Keratinocyte (primary cell): ENCODE measurements at regions not wholly inside any gene's neighbourhood (a gene's known extent, or its start where the extent isn't known, plus 50 kb on each side); places are given as distances from the start of the nearest gene placed in this dataset.

ENCODE experiments used
- DNase-seq: peaks from one replicate; pipeline ENCODE4 v3.0.0-alpha.2; 2011; ENCODE audit warnings: low read depth, missing footprints, low spot score
- FAIRE-seq: peaks from 2 replicates; lab custom pipeline; 2011; peaks lifted over from hg19 to GRCh38; lab: Jason Lieb, UNC
- H2AFZ ChIP-seq: 2 replicates; pipeline ENCODE4 v1.6.0; 2012; ENCODE audit warnings: low read length, control low read depth, inconsistent platforms; ENCODE audit not compliant: control insufficient read depth
- H3K27ac ChIP-seq: 2 replicates; pipeline ENCODE4 v1.5.1; 2011; ENCODE audit warnings: low read length; ENCODE audit not compliant: control insufficient read depth, insufficient read depth
- H3K27me3 ChIP-seq: 3 replicates; pipeline ENCODE4 v1.6.0; 2011; ENCODE audit warnings: low read length; ENCODE audit not compliant: control insufficient read depth, insufficient read depth; ENCODE audit errors: extremely low read depth
- H3K36me3 ChIP-seq, 2 experiments: 2 replicates in 1 of 2; 3 replicates in 1 of 2; pipeline ENCODE4 v1.5.1; 2011; ENCODE audit warnings: low read length in 2 of 2, mild to moderate bottlenecking in 1 of 2; ENCODE audit not compliant: control insufficient read depth in 2 of 2, insufficient read depth in 2 of 2; ENCODE audit errors: extremely low read depth in 1 of 2
- H3K4me1 ChIP-seq: 3 replicates; pipeline ENCODE4 v1.5.1; 2011; ENCODE audit warnings: low read length; ENCODE audit not compliant: control insufficient read depth, insufficient read depth; ENCODE audit errors: extremely low read depth
- H3K4me2 ChIP-seq: 3 replicates; pipeline ENCODE4 v1.6.0; 2011; ENCODE audit warnings: low read depth, low read length; ENCODE audit not compliant: control insufficient read depth, insufficient read depth; ENCODE audit errors: extremely low read depth
- H3K4me3 ChIP-seq, 3 experiments: fragments of 200-600 bp in 1 of 3; sonication (generic) in 1 of 3; 2 replicates in 2 of 3; 3 replicates in 1 of 3; pipeline ENCODE4 v1.5.1; 2011 to 2016; ENCODE audit warnings: low read length in 3 of 3, mild to moderate bottlenecking in 3 of 3, control low read depth in 2 of 3, inconsistent platforms in 1 of 3, low read depth in 1 of 3, mixed read lengths in 1 of 3, mixed run types in 1 of 3, moderate library complexity in 1 of 3; ENCODE audit not compliant: control insufficient read depth in 2 of 3, insufficient read depth in 2 of 3; ENCODE audit errors: extremely low read depth in 1 of 3
- H3K79me2 ChIP-seq: 2 replicates; pipeline ENCODE4 v1.6.0; 2012; ENCODE audit warnings: low read length; ENCODE audit not compliant: control insufficient read depth, insufficient read depth
- H3K9ac ChIP-seq: 3 replicates; pipeline ENCODE4 v1.6.0; 2011; ENCODE audit warnings: low read length; ENCODE audit not compliant: control insufficient read depth, insufficient read depth; ENCODE audit errors: extremely low read depth
- H3K9me1 ChIP-seq: 3 replicates; pipeline ENCODE4 v1.6.0; 2011; ENCODE audit warnings: low read length; ENCODE audit not compliant: control insufficient read depth, insufficient read depth; ENCODE audit errors: extremely low read depth
- H3K9me3 ChIP-seq: 2 replicates; pipeline ENCODE4 v1.5.1; 2012; ENCODE audit warnings: low read depth, low read length; ENCODE audit not compliant: control insufficient read depth
- H4K20me1 ChIP-seq: 3 replicates; pipeline ENCODE4 v1.6.0; 2011; ENCODE audit warnings: low read length; ENCODE audit not compliant: control insufficient read depth, insufficient read depth; ENCODE audit errors: extremely low read depth
- CTCF ChIP-seq, 3 experiments: IDR thresholded peaks in 1 of 3; conservative IDR thresholded peaks in 1 of 3; optimal IDR thresholded peaks in 1 of 3; 2 replicates in 2 of 3; 3 replicates in 1 of 3; pipeline versions ENCODE3 to v1.5.1; 2011; ENCODE audit warnings: low read length in 3 of 3, mild to moderate bottlenecking in 3 of 3, moderate library complexity in 2 of 3, control low read depth in 1 of 3, inconsistent platforms in 1 of 3; ENCODE audit not compliant: insufficient read depth in 2 of 3; ENCODE audit errors: extremely low read depth in 1 of 3
- EZH2 ChIP-seq: IDR thresholded peaks from one replicate; pipeline ENCODE4 v1.6.1; 2012; ENCODE audit warnings: inconsistent platforms, mild to moderate bottlenecking, low read length, moderate library complexity
- dilution Hi-C: fragments of 300-500 bp; cut with MboI; formaldehyde crosslinking; loops from one replicate; pipeline ENCODE4 v1.7.0; 2020; ENCODE audit warnings: low sequenced_read_pairs; ENCODE audit not compliant: extremely low pct_ligation_motif_present

GRCh38 chr3:107032111-107032510 lies 345.1 kb upstream of the CCDC54 start:
- H3K27ac ChIP-seq = no peak overlapping the region
- no peak for DNase-seq
- H2AFZ ChIP-seq = no peak overlapping the region
- H4K20me1 ChIP-seq = no peaks in the 10 kb centered on the region
- H3K9ac ChIP-seq = no peak overlapping the region
- no peak overlapping the region for H3K4me2 ChIP-seq
- no peaks in the 10 kb centered on the region for H3K79me2 ChIP-seq
- H3K27me3 ChIP-seq = no peaks in the 10 kb centered on the region
- no peaks in the 10 kb centered on the region for H3K36me3 ChIP-seq
- TF ChIP-seq CTCF (optimal IDR thresholded peaks at IDR 0.05 in 1 of 3, IDR thresholded peaks at IDR 0.05 in 1 of 3, conservative IDR thresholded peaks at IDR 0.05 in 1 of 3; ENCODE audit: extremely low read depth in 1 of 3, insufficient read depth in 2 of 3, low read length in 3 of 3) (no peak), EZH2 (no peak)
- no peaks in the 10 kb centered on the region for H3K9me1 ChIP-seq
- H3K4me3 ChIP-seq = no peak overlapping the region
- no peak for FAIRE-seq
- dilution Hi-C loops = no loop called here
- H3K4me1 ChIP-seq = no peaks in the 10 kb centered on the region
- no peaks in the 10 kb centered on the region for H3K9me3 ChIP-seq

- Histone ChIP-seq H3K9me3 (no peaks in the 10 kb centered on the region), H3K4me3 (no peak overlapping the region), H2AFZ (no peak overlapping the region), H3K9ac (no peak overlapping the region), H3K9me1 (no peaks in the 10 kb centered on the region), H3K27ac (no peak overlapping the region), H3K4me2 (no peak overlapping the region), H3K36me3 (no peaks in the 10 kb centered on the region), H3K4me1 (no peaks in the 10 kb centered on the region), H4K20me1 (no peaks in the 10 kb centered on the region), H3K27me3 (no peaks in the 10 kb centered on the region), H3K79me2 (no peaks in the 10 kb centered on the region)
- FAIRE-seq = no peak
- dilution Hi-C loops = no loop called here
- DNase-seq = no peak
- TF ChIP-seq EZH2 = no peak
- TF ChIP-seq CTCF (optimal IDR thresholded peaks at IDR 0.05 in 1 of 3, IDR thresholded peaks at IDR 0.05 in 1 of 3, conservative IDR thresholded peaks at IDR 0.05 in 1 of 3; ENCODE audit: extremely low read depth in 1 of 3, insufficient read depth in 2 of 3, low read length in 3 of 3) = no peak
Observed at GRCh38 chr3:107034142-107034541, 343.1 kb upstream of the CCDC54 start.
